Brain microvascular endothelial cell (primary cell): ENCODE measurements at regions not wholly inside any gene's neighbourhood (a gene's known extent, or its start where the extent isn't known, plus 50 kb on each side); places are given as distances from the start of the nearest gene placed in this dataset.
"Not testable (repeated sequence)": the region's sequence is repeated elsewhere in the genome, so short reads cannot be mapped to it uniquely, and the experiment has no call there.

Experiments
- DNase-seq: peaks from one replicate; pipeline ENCODE4 v3.0.0-alpha.2; 2020
- H3K27ac ChIP-seq: fragments of 250-450 bp; sonication (Bioruptor Pico); 2 replicates; pipeline ENCODE4 v1.5.1; 2020; ENCODE audit warnings: mild to moderate bottlenecking, moderate library complexity
- H3K27me3 ChIP-seq: fragments of 250-450 bp; sonication (Bioruptor Pico); replicated peaks from 2 replicates; pipeline ENCODE4 v1.5.1; 2020; ENCODE audit warnings: mild to moderate bottlenecking
- H3K36me3 ChIP-seq: fragments of 250-450 bp; sonication (Bioruptor Pico); replicated peaks from 2 replicates; pipeline ENCODE4 v1.5.1; 2020; ENCODE audit warnings: mild to moderate bottlenecking
- H3K4me3 ChIP-seq: 2 replicates; pipeline ENCODE4 v1.5.1; 2011; ENCODE audit warnings: low read depth, mild to moderate bottlenecking, control low read depth, low read length, moderate library complexity
- CTCF ChIP-seq: IDR thresholded peaks from 2 replicates; pipeline ENCODE4 v1.5.1; 2011; ENCODE audit warnings: low read depth, mild to moderate bottlenecking, moderate library complexity, low read length, control low read depth, inconsistent platforms; ENCODE audit errors: missing control alignments
- in situ Hi-C: cut with HindIII; loops from 2 replicates; pipeline ENCODE4 v1.10.0; 2017; ENCODE audit warnings: low sequenced_read_pairs, low pct_ligation_motif_present

GRCh38 chr22:34620161-34620560 is 445.8 kb upstream of the ISX start:
- no peaks in the 10 kb centered on the region for H3K36me3 ChIP-seq
- in situ Hi-C loops: no loop called here
- H3K4me3 ChIP-seq: no peak overlapping the region
- no peak for DNase-seq
- TF ChIP-seq CTCF: no peak
- no peak overlapping the region for H3K27ac ChIP-seq
- H3K27me3 ChIP-seq: no peaks in the 10 kb centered on the region

- H3K4me3 ChIP-seq: no peak overlapping the region
- DNase-seq: no peak
- H3K27me3 ChIP-seq: no peaks in the 10 kb centered on the region
- in situ Hi-C loops: no loop called here
- no peaks in the 10 kb centered on the region for H3K36me3 ChIP-seq
- H3K27ac ChIP-seq: no peak overlapping the region
- no peak for TF ChIP-seq CTCF
Observed at GRCh38 chr22:34620832-34621231, 445.1 kb upstream of the ISX start.

- no peak for DNase-seq
- in situ Hi-C loops: no loop called here
Observed at GRCh38 chr22:34622602-34623001, 443.4 kb upstream of the ISX start.

GRCh38 chr22:34623580-34623979 is 442.4 kb upstream of the ISX start:
- Histone ChIP-seq H3K27me3 (no peaks in the 10 kb centered on the region), H3K4me3 (no peak overlapping the region), H3K36me3 (no peaks in the 10 kb centered on the region), H3K27ac (no peak overlapping the region)
- no peak for TF ChIP-seq CTCF
- no peak for DNase-seq
- in situ Hi-C loops: no loop called here

More at GRCh38 chr22:34622602-34623001, 443.4 kb upstream of the ISX start:
- Histone ChIP-seq H3K27ac (no peak overlapping the region), H3K4me3 (no peak overlapping the region), H3K27me3 (no peaks in the 10 kb centered on the region), H3K36me3 (no peaks in the 10 kb centered on the region)
- no peak for TF ChIP-seq CTCF

GRCh38 chr22:34625892-34626291 is 440.1 kb upstream of the ISX start:
- H3K27me3 ChIP-seq, DNase-seq, H3K36me3 ChIP-seq, H3K27ac ChIP-seq, H3K4me3 ChIP-seq, in situ Hi-C loops: not testable (repeated sequence)

- no peak for TF ChIP-seq CTCF
- Histone ChIP-seq H3K36me3 (no peaks in the 10 kb centered on the region), H3K27ac (no peak overlapping the region), H3K27me3 (no peaks in the 10 kb centered on the region), H3K4me3 (no peak overlapping the region)
- DNase-seq: no peak
- in situ Hi-C loops: no loop called here
Observed at GRCh38 chr22:34638128-34638527, 427.8 kb upstream of the ISX start.
